Activated CD4-positive, alpha-beta T cell treated with anti-CD3 and anti-CD28 coated beads, Interleukin-2, amount 50 U/mL, for 48 hours (primary cell): ENCODE measurements at regions not wholly inside any gene's neighbourhood (a gene's known extent, or its start where the extent isn't known, plus 50 kb on each side); places are given as distances from the start of the nearest gene placed in this dataset.
"Not testable (repeated sequence)": the region's sequence is repeated elsewhere in the genome, so short reads cannot be mapped to it uniquely, and the experiment has no call there.

Source experiments
- DNase-seq, 2 experiments: peaks; one replicate each; pipeline ENCODE4 v3.0.0-alpha.2; 2020

GRCh38 chr2:167745667-167746066 lies 501.7 kb downstream of the STK39 start:
- DNase-seq = no peak

DNA sequence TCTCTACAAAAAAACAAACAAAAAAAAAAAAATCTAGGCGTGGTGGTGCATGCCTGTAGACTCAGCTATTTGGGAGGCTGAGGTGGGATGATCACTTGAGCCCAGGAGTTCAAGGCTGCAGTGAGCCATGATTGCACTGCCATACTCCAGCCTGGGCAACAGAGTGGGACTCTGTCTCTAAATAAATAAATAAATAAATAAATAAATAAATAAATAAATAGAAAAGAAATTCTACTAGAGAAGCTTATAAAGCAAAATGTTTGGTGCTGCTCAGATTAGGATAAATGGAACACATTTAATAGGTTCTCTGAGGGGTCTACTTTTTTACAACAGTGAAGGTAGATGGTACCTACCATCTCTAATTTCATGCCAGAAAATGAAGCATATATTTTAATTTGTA lies 507.5 kb downstream of the STK39 start:
- DNase-seq = not testable (repeated sequence)

- DNase-seq = no peak
These were observed 513.6 kb downstream of the STK39 start for GRCh38 chr2:167733747-167734146.

DNA sequence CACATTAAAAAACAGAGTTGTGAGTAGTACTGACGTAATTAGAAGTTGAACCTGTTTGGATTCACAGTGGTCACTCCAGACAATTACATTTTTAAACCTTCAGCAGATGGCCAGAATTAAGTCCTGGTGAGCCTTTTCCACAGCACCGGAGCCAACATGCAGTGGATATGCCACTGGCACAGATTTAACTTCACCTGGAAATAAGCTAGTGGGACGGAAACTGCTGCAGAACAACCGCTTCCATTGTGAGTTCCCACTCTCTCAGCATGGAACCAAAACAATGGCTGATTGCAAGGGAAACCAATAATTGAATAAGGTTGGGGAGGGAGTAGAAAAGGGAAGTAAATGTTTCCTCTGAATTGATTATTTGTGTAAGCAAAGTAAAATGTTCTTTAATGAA lies 515.1 kb downstream of the STK39 start:
- DNase-seq = no peak

DNA sequence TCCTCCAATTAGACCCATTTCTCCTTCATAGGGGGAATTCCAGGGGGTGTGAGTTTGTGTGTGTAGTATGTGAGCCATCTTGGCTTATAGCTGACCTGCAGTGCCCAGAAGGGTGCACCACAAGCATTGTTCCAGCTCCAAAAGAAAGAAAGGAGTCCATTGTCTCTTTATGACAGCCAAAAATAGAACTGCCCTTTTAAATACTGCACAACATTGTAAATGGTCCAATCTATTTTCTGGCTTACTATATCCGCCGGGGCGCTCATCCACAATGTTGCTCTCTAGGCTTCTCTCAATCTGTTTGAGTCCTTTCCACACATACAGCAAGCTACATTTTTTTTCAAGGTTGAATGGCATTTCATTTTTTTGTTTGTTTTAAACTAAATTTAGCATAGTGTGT lies 517.5 kb downstream of the STK39 start:
- no peak for DNase-seq

DNA sequence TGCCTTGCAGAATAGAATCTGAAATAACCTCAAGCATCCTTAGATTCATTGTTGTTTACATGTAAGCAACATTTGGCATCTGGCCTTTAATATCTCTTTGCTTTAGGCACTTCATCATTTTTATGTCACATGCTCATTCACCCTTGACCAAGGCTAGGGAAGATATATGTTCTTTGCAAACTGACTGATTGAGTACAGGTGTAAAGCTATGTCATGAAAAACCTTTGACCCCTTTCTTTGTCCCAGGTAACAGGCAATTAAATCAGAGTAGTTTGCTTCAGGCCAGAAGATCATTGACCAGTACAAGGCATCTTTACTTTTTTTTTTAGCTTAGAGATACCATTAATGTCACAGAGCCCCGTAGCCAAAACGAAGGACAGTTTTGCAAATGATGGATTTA lies 520.6 kb downstream of the STK39 start:
- DNase-seq = no peak

- DNase-seq = no peak
These were observed 525.8 kb downstream of the STK39 start for GRCh38 chr2:167721593-167721992.

GRCh38 chr2:167719410-167719809 lies 528.0 kb downstream of the STK39 start:
- no peak for DNase-seq

DNA sequence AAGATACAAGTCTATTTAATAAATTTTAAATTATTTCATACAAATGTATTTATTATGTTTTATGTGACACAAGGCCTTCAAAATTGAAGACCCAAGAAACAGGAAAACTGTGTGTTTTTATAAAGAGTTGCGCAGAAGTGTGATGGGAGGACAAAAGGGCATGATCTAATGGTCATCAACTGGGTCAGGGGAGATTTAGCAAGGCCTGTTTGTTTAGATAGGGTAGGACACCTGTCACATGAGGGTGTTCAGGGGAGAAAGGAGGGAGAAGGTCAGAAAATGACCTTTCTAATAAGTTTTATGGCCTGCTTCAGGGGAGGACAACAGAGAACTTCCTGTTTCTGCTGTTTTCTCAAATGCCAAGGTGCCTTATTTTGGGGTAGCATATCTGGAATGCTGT lies 528.8 kb downstream of the STK39 start:
- DNase-seq = no peak

GRCh38 chr2:167715932-167716331 lies 531.5 kb downstream of the STK39 start:
- no peak for DNase-seq

DNA sequence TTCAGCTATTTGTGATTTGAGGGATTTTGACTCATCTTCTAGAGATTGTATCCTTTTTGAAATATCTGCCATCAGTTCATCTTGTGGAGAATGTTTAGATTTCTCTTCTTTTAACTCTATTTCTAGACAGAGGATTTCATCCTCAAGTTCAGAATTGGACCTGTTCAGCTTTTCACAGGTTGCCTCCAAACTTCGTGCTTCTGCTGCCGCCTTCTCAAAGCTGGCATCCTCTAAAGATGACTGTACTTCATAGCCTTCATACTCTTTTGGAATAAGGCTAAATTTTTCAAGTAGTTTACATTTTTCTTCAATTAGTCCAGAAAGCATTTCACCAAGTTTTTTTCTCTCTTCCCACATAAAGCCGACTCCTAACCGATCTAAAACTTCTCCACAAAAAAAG lies 531.9 kb downstream of the STK39 start:
- DNase-seq = not testable (repeated sequence)

GRCh38 chr2:167712275-167712674 lies 535.1 kb downstream of the STK39 start:
- no peak for DNase-seq

DNA sequence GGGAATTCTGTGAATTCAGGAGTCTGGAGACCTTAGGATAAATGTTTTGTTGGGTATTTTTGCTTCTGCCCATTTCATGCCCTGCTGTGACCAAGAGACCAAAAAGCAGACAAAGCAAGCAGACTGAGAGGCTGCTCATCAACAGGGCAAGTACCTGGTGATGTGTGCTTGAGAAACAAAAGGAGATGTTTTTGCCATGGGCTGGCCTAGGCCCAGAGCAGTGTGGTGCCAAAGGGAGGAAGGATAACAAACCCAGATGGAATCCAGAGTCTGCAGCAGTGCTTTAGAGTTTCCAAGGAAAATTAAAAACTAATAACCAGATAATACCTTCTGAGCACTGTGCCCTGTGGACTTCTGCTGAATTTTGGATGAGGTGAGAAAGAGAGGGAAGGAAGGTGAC lies 538.4 kb downstream of the STK39 start:
- DNase-seq = no peak

DNA sequence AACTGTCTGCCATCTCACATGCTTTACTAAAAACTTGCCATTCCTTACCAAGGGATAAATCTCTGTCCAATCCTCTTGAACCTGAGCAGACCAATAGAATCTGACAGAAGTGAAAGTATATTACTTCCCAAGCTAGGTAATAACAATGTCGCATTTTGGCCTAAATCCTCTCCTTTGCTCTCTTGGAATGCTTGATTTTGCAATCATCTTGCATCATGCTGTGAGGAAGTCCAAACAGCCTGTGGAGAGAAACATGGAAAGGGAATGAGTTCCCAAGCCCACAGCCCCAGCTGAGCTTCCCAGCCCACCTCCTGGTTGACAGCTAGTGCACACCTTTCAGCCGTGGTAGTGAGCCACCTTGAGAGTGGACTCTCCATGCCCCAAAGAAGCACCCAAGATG lies 540.6 kb downstream of the STK39 start:
- DNase-seq = no peak

- DNase-seq = no peak
These were observed 544.0 kb downstream of the STK39 start for GRCh38 chr2:167703441-167703840.

- DNase-seq = no peak
These were observed 545.2 kb downstream of the STK39 start for GRCh38 chr2:167702227-167702626.

DNA sequence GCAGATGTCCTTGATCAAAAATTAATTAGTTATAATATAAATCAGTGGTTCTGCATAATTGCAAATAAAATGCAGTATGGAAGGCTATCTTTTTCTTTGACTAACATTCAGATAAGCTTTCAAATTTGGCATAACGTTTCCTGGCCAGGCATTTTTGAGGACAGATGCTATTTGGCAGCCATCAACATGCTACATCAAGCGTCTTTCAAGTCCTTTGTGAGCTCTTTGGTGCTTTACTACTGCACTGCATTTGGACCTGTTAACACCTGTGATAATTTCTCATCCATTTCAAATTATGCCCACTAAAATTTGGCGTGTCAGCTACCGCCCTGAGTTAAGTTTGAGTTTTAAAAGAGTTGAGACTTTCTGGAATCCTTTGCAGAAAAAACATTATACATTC lies 545.7 kb downstream of the STK39 start:
- no peak for DNase-seq

DNA sequence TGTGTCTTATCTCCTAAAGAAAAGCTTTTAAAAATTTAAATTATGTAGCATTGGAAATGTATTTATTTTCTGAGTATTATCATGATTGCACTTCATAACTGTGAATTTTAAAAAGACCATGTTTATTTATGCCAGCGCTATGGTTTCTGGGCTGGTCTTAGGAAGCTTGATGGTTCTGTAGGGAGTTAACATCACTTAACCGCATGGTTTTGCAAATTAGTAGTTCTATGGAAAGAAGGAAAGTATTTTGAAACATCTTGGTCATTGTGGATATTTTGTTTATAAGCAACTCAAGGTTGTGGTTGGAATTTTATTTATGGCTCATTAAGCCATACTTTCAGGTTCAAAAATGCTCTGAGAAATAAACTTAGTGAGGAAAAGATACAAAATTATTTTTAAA lies 549.4 kb downstream of the STK39 start:
- DNase-seq = no peak

DNA sequence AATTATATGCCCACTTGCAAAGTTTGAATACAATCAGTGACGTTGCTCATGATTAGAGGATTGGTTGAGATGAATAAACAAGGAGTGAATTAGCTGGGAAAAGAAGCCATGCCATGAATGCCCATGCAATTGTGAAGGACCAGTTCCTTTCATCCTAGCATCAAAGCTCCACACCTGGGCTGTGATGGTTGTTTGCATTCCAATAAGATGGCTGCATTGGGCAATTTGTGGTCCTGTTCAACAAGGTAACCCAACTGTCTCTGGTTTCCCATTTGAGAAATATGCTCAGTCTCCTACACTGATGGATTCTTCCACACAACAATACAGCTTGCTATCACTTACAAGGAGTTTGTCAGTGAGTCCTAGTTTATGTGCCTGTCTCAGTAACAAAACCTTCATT lies 550.2 kb downstream of the STK39 start:
- no peak for DNase-seq

GRCh38 chr2:167692936-167693335 lies 554.5 kb downstream of the STK39 start:
- no peak for DNase-seq

DNA sequence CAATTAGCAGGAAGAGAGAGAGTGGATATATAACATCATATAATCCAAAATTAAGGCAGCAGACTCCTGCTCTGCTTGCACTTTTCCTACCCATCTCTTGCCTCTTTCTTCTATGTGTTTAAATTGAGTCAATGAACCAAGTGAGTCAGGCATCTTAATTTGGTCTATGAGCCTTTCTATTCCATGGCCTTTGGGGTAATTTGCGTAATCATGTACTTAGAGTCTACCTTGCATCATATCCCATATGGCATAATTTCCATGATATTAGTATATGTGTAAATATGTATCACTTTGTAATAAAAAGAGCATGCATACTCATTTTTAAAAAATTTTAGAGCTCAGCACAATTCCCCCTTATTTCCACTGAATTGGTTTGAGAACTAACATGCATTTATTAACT lies 555.2 kb downstream of the STK39 start:
- DNase-seq = no peak

- no peak for DNase-seq
These were observed 558.0 kb downstream of the STK39 start for GRCh38 chr2:167689444-167689843.

DNA sequence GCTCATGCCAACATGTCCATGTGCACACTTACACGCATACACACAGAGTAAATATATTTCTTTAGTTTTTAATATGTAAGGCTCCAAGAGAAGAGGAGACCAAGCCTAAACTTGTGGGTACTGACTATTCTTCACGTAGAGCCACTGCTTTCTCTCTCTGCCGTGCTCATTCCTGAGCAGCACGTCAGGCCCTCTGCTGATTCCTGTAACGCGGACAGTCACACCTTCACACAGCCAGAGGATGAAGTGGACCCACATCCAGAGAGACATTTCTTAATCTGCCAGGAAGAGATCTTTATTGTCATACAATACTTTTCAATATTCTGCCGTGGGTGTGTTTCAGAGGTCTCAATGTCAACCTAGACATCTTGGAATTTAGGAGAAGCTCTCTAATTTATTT lies 560.7 kb downstream of the STK39 start:
- no peak for DNase-seq

GRCh38 chr2:167681234-167682015 lies 566.0 kb downstream of the STK39 start:
- DNase-seq = no peak

- no peak for DNase-seq
These were observed 569.2 kb downstream of the STK39 start for GRCh38 chr2:167678158-167678557.
